MM.1S (cell line): ENCODE measurements at regions not wholly inside any gene's neighbourhood (a gene's known extent, or its start where the extent isn't known, plus 50 kb on each side); places are given as distances from the start of the nearest gene placed in this dataset.

ENCODE experiments used
- DNase-seq: peaks from one replicate; pipeline ENCODE4 v3.0.0-alpha.2; 2015
- H2AFZ ChIP-seq: fragments of 300-600 bp; sonication (generic); 2 replicates; pipeline ENCODE4 v1.6.0; 2016; ENCODE audit warnings: antibody characterized with exemption, low read length
- H3F3A ChIP-seq: fragments of 300-600 bp; sonication (generic); 2 replicates; pipeline ENCODE4 v1.6.1; 2016; ENCODE audit warnings: mild to moderate bottlenecking, antibody characterized with exemption, low read length, moderate library complexity, mixed read lengths; ENCODE audit not compliant: insufficient read depth
- H3K27ac ChIP-seq: fragments of 300-600 bp; sonication (generic); 2 replicates; pipeline ENCODE4 v1.5.1; 2016; ENCODE audit warnings: mild to moderate bottlenecking, low read length
- H3K27me3 ChIP-seq: fragments of 300-600 bp; sonication (generic); replicated peaks from 2 replicates; pipeline ENCODE4 v1.6.0; 2016; ENCODE audit warnings: low read length; ENCODE audit not compliant: insufficient read depth
- H3K36me3 ChIP-seq: fragments of 300-600 bp; sonication (generic); replicated peaks from 2 replicates; pipeline ENCODE4 v1.6.1; 2016; ENCODE audit warnings: mild to moderate bottlenecking, low read length, mixed read lengths; ENCODE audit not compliant: insufficient read depth
- H3K4me1 ChIP-seq: fragments of 300-600 bp; sonication (generic); 2 replicates; pipeline ENCODE4 v1.6.1; 2016; ENCODE audit warnings: low read length, mixed read lengths
- H3K4me2 ChIP-seq: fragments of 300-600 bp; sonication (generic); 2 replicates; pipeline ENCODE4 v1.6.0; 2016; ENCODE audit warnings: low read depth, low read length
- H3K4me3 ChIP-seq: fragments of 300-600 bp; sonication (generic); 2 replicates; pipeline ENCODE4 v1.5.1; 2016; ENCODE audit warnings: low read length, mixed read lengths
- H3K79me2 ChIP-seq: fragments of 300-600 bp; sonication (generic); 2 replicates; pipeline ENCODE4 v1.6.1; 2016; ENCODE audit warnings: mixed run types, low read length, mixed read lengths
- H3K9ac ChIP-seq: fragments of 300-600 bp; sonication (generic); 2 replicates; pipeline ENCODE4 v1.6.1; 2016; ENCODE audit warnings: low read length, mixed read lengths
- H3K9me2 ChIP-seq: fragments of 300-600 bp; sonication (generic); replicated peaks from 2 replicates; pipeline ENCODE4 v1.6.1; 2016; ENCODE audit warnings: mild to moderate bottlenecking, low read length, mixed read lengths; ENCODE audit not compliant: insufficient read depth
- H3K9me3 ChIP-seq: fragments of 300-600 bp; sonication (generic); replicated peaks from 2 replicates; pipeline ENCODE4 v1.6.1; 2016; ENCODE audit warnings: mild to moderate bottlenecking, low read length, mixed read lengths; ENCODE audit not compliant: insufficient read depth
- H4K20me1 ChIP-seq: fragments of 300-600 bp; sonication (generic); 2 replicates; pipeline ENCODE4 v1.6.1; 2016; ENCODE audit warnings: mild to moderate bottlenecking, low read length, moderate library complexity, mixed read lengths; ENCODE audit not compliant: insufficient read depth
- EZH2 ChIP-seq: fragments of 300-600 bp; sonication (generic); optimal IDR thresholded peaks from 2 replicates; pipeline ENCODE3; 2017; ENCODE audit warnings: low read depth, mild to moderate bottlenecking, antibody characterized with exemption, low read length, mixed read lengths
- EZH2phosphoT487 ChIP-seq: fragments of 300-600 bp; sonication (generic); IDR thresholded peaks from 2 replicates; pipeline ENCODE4 v1.6.1; 2018; ENCODE audit warnings: antibody characterized with exemption, low read length
- TF ChIP-seq, protein P1 (sequence below): fragments of 300-600 bp; sonication (generic); IDR thresholded peaks from 2 replicates; pipeline ENCODE4 v1.5.1; 2016; ENCODE audit warnings: antibody characterized with exemption, low read length, mixed read lengths

DNA sequence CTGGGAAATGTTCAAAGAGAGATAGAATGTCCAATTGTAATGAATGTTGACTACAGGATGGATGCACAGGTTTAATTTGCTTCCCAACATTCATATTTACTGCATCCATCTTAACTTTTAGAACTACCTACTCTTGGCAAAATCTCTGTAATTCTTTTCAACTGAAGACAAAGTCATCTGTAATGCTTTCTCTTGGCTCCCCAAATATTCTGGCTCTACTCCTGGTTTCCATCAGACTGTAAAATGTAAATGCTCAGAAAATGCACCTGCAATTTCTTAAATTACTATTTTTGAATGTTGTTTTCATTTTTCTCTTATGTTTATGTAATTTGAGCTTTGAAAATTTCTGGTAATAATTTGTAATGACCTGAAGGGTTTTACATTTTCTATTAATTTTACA lies 480.8 kb upstream of the IMPG1 start:
- no peak overlapping the region for H2AFZ ChIP-seq
- no peaks in the 10 kb centered on the region for H3K9me2 ChIP-seq
- H3F3A ChIP-seq, result no peaks in the 10 kb centered on the region
- DNase-seq, result no peak
- H3K79me2 ChIP-seq, result no peaks in the 10 kb centered on the region
- no peak overlapping the region for H3K4me2 ChIP-seq
- TF ChIP-seq EZH2phosphoT487, result no peak
- no peak for TF ChIP-seq EZH2
- TF ChIP-seq, protein P1, sequence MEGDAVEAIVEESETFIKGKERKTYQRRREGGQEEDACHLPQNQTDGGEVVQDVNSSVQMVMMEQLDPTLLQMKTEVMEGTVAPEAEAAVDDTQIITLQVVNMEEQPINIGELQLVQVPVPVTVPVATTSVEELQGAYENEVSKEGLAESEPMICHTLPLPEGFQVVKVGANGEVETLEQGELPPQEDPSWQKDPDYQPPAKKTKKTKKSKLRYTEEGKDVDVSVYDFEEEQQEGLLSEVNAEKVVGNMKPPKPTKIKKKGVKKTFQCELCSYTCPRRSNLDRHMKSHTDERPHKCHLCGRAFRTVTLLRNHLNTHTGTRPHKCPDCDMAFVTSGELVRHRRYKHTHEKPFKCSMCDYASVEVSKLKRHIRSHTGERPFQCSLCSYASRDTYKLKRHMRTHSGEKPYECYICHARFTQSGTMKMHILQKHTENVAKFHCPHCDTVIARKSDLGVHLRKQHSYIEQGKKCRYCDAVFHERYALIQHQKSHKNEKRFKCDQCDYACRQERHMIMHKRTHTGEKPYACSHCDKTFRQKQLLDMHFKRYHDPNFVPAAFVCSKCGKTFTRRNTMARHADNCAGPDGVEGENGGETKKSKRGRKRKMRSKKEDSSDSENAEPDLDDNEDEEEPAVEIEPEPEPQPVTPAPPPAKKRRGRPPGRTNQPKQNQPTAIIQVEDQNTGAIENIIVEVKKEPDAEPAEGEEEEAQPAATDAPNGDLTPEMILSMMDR, result no peak
- no peaks in the 10 kb centered on the region for H3K4me1 ChIP-seq
- H3K4me3 ChIP-seq, result no peak overlapping the region
- H3K27ac ChIP-seq, result no peak overlapping the region
- no peaks in the 10 kb centered on the region for H3K27me3 ChIP-seq
- H3K9ac ChIP-seq, result no peak overlapping the region
- no peaks in the 10 kb centered on the region for H3K36me3 ChIP-seq
- H3K9me3 ChIP-seq, result no peaks in the 10 kb centered on the region
- no peaks in the 10 kb centered on the region for H4K20me1 ChIP-seq

DNA sequence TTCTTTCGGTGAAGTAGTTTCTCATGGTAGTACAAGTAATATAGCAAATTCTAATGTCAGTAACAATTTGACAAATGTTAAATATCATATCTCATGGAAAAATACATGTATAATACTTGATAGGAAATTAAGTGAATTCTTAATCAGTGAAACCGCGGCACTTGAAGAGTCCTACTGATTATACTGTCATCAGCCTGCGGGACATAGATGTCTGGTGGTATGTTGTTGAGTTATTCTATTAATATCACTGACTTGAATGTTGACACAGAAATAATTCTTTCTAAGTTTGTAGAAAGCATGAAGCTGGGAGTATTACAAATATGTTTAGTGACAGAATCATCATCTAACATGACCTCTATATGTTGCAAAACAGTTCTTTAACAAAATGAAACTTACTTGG lies 479.8 kb upstream of the IMPG1 start:
- H2AFZ ChIP-seq, result no peak overlapping the region
- H3K27ac ChIP-seq, result no peak overlapping the region
- no peak overlapping the region for H3K9ac ChIP-seq
- DNase-seq, result no peak
- H3K9me2 ChIP-seq, result no peaks in the 10 kb centered on the region
- no peak overlapping the region for H3K4me3 ChIP-seq
- H3F3A ChIP-seq, result no peaks in the 10 kb centered on the region
- H3K9me3 ChIP-seq, result no peaks in the 10 kb centered on the region
- no peaks in the 10 kb centered on the region for H3K27me3 ChIP-seq
- H3K36me3 ChIP-seq, result no peaks in the 10 kb centered on the region
- no peak overlapping the region for H3K4me2 ChIP-seq
- H3K4me1 ChIP-seq, result no peaks in the 10 kb centered on the region
- TF ChIP-seq, protein P1, result no peak
- TF ChIP-seq EZH2 (no peak), EZH2phosphoT487 (no peak)
- no peaks in the 10 kb centered on the region for H4K20me1 ChIP-seq
- no peaks in the 10 kb centered on the region for H3K79me2 ChIP-seq

DNA sequence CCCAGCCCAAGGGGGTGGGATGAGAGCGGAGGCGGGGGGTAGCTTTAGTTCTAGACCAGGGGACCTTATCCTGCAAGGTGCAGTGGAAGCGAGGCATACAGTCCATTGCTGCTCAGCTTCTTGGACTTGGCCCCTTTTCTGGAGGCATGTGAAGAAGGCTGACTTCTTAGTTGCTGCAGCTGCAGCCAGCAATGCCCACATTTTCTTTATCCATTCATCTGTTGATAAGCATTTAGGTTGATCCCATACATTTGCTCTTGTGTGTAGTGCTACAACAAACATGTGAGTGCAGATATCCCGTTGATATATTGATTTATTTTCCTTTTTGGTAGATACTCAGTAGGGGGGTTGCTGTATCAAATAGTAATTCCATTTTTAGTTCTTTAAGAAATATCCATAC lies 461.2 kb upstream of the IMPG1 start:
- Histone ChIP-seq H4K20me1 (no peaks in the 10 kb centered on the region), H3F3A (no peaks in the 10 kb centered on the region), H3K4me3 (no peak overlapping the region), H2AFZ (no peak overlapping the region), H3K9ac (no peak overlapping the region), H3K27me3 (no peaks in the 10 kb centered on the region), H3K4me2 (no peak overlapping the region), H3K4me1 (no peaks in the 10 kb centered on the region), H3K27ac (no peak overlapping the region), H3K36me3 (no peaks in the 10 kb centered on the region), H3K79me2 (no peaks in the 10 kb centered on the region), H3K9me2 (no peaks in the 10 kb centered on the region), H3K9me3 (no peaks in the 10 kb centered on the region)
- no peak for DNase-seq
- TF ChIP-seq EZH2, result no peak
- TF ChIP-seq EZH2phosphoT487, result no peak
- TF ChIP-seq, protein P1, result no peak
